GM23248 (cell line): ENCODE measurements at regions not wholly inside any gene's neighbourhood (a gene's known extent, or its start where the extent isn't known, plus 50 kb on each side); places are given as distances from the start of the nearest gene placed in this dataset.

Source experiments
- EZH2 ChIP-seq: fragments of 200-600 bp; sonication (generic); IDR thresholded peaks from 2 replicates; pipeline ENCODE4 v1.6.1; 2018; ENCODE audit warnings: antibody characterized with exemption, mild to moderate bottlenecking; ENCODE audit not compliant: insufficient read depth, poor library complexity, severe bottlenecking
- EZH2phosphoT487 ChIP-seq: fragments of 200-600 bp; sonication (generic); IDR thresholded peaks from 2 replicates; pipeline ENCODE4 v1.6.1; 2018; ENCODE audit warnings: antibody characterized with exemption, moderate library complexity, mild to moderate bottlenecking, low read depth; ENCODE audit not compliant: insufficient read depth

DNA sequence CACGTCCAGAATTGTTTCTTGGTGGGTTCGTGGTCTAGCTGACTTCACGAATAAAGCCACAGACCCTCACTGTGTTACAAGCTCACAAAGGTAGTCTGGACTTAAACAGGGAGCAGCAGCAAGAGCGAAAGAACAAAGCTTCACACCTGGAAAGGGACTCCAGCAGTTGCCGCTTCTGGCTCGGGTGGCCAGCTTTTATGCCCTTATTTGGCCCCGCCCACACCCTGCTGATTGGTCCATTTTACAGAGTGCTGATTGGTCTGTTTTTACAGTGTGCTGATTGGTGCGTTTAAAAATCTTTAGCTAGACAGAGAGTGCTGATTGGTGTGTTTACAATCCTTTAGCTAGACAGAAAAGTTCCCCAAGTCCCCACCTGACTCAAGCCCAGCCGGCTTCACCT, 194.2 kb upstream of the NDN start:
- no peak for TF ChIP-seq EZH2phosphoT487
- no peak for TF ChIP-seq EZH2
